ENCODE measurements at regions not wholly inside any gene's neighbourhood (a gene's known extent, or its start where the extent isn't known, plus 50 kb on each side); places are given as distances from the start of the nearest gene placed in this dataset.

DNA sequence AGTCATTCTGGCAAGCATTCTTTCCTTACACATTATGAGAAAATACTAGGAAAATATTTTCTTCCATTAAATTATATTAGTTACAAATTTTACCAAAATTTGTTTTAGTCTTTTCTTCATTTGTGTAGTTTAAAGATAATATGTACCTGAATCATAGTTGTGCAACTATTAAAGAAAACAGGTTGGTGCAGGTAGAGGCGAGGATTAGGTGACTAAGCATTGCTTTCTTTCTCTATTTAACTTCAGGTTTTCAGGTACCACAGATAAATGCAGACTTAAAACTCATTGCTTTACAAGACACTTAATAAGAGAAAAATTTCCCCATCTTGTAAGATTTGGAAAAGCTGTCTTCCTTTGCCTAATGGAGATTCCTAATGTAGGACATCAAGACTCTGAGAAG is 1175.5 kb upstream of the ADGRB3 start:
- H3K36me3 ChIP-seq (ENCODE audit: low read depth) = no peaks in the 10 kb centered on the region
- TF ChIP-seq, protein P1, sequence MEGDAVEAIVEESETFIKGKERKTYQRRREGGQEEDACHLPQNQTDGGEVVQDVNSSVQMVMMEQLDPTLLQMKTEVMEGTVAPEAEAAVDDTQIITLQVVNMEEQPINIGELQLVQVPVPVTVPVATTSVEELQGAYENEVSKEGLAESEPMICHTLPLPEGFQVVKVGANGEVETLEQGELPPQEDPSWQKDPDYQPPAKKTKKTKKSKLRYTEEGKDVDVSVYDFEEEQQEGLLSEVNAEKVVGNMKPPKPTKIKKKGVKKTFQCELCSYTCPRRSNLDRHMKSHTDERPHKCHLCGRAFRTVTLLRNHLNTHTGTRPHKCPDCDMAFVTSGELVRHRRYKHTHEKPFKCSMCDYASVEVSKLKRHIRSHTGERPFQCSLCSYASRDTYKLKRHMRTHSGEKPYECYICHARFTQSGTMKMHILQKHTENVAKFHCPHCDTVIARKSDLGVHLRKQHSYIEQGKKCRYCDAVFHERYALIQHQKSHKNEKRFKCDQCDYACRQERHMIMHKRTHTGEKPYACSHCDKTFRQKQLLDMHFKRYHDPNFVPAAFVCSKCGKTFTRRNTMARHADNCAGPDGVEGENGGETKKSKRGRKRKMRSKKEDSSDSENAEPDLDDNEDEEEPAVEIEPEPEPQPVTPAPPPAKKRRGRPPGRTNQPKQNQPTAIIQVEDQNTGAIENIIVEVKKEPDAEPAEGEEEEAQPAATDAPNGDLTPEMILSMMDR (conservative IDR thresholded peaks at IDR 0.05) = no peak
- no peak for TF ChIP-seq EZH2 (IDR thresholded peaks at IDR 0.05; ENCODE audit: low read depth)
- no peak overlapping the region for H3K4me2 ChIP-seq
- no peak for DNase-seq
- no peaks in the 10 kb centered on the region for H3K9me3 ChIP-seq (ENCODE audit: insufficient read depth, low read depth)
- CTCF ChIA-PET = no interaction called here
- H4K20me1 ChIP-seq (ENCODE audit: insufficient read depth) = no peaks in the 10 kb centered on the region
- no peak overlapping the region for H2AFZ ChIP-seq
- no peaks in the 10 kb centered on the region for H3K27me3 ChIP-seq (ENCODE audit: insufficient read depth, low read depth)
- intact Hi-C loops (cut with micrococcal nuclease; ENCODE audit: unreplicated experiment) = no loop called here
- POLR2A ChIA-PET (ENCODE audit: unreplicated experiment) = no interaction called here
- H3K27ac ChIP-seq = no peak overlapping the region
- no peaks in the 10 kb centered on the region for H3K4me1 ChIP-seq (replicated peaks; ENCODE audit: insufficient read depth)
- no peaks in the 10 kb centered on the region for H3F3A ChIP-seq (ENCODE audit: insufficient read depth, low read depth)
- no peak overlapping the region for H3K4me3 ChIP-seq
- BruUV-seq (replicated peaks) = no TSS peak
- no peaks in the 10 kb centered on the region for H3K79me2 ChIP-seq (ENCODE audit: low read depth)
- no peaks in the 10 kb centered on the region for H3K9me2 ChIP-seq (ENCODE audit: insufficient read depth)

DNA sequence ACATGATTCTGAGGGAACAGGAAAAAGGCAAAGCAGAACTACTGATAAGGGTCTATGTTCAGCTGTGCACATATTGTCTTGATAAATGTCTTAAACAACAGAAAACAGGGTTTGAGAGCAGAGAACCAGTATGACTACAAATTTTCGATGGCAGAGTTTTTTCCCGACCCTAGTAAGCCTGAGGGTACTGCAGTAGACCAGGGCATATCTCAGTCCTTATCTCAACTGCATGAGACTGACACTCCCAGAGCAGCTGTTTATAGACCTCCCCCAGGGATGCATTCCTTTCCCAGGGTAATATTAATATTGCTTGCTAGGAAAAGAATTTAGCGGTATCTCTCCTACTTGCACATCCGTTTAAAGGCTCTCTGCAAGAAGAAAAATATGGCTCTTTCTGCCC is 1176.8 kb upstream of the ADGRB3 start:
- no peaks in the 10 kb centered on the region for H3K4me1 ChIP-seq (replicated peaks; ENCODE audit: insufficient read depth)
- H3K9me3 ChIP-seq (ENCODE audit: insufficient read depth, low read depth) = no peaks in the 10 kb centered on the region
- no TSS peak for BruUV-seq (replicated peaks)
- no peaks in the 10 kb centered on the region for H3K79me2 ChIP-seq (ENCODE audit: low read depth)
- no peak for TF ChIP-seq EZH2 (IDR thresholded peaks at IDR 0.05; ENCODE audit: low read depth)
- TF ChIP-seq, protein P1 (conservative IDR thresholded peaks at IDR 0.05) = no peak
- H4K20me1 ChIP-seq (ENCODE audit: insufficient read depth) = no peaks in the 10 kb centered on the region
- intact Hi-C loops (cut with micrococcal nuclease; ENCODE audit: unreplicated experiment) = no loop called here
- no peaks in the 10 kb centered on the region for H3K9me2 ChIP-seq (ENCODE audit: insufficient read depth)
- H3K4me3 ChIP-seq = no peak overlapping the region
- POLR2A ChIA-PET (ENCODE audit: unreplicated experiment) = no interaction called here
- H3F3A ChIP-seq (ENCODE audit: insufficient read depth, low read depth) = no peaks in the 10 kb centered on the region
- no peak for DNase-seq
- no peak overlapping the region for H3K4me2 ChIP-seq
- no peaks in the 10 kb centered on the region for H3K27me3 ChIP-seq (ENCODE audit: insufficient read depth, low read depth)
- no peak overlapping the region for H2AFZ ChIP-seq
- CTCF ChIA-PET = no interaction called here
- H3K36me3 ChIP-seq (ENCODE audit: low read depth) = no peaks in the 10 kb centered on the region
- no peak overlapping the region for H3K27ac ChIP-seq

- ChIA-PET CTCF (no interaction called here), POLR2A (ENCODE audit: unreplicated experiment) (no interaction called here)
- no TSS peak for BruUV-seq (replicated peaks)
- DNase-seq = no peak
- no peaks in the 10 kb centered on the region for H3K4me1 ChIP-seq (replicated peaks; ENCODE audit: insufficient read depth)
- H3K79me2 ChIP-seq (ENCODE audit: low read depth) = no peaks in the 10 kb centered on the region
- no peaks in the 10 kb centered on the region for H3K36me3 ChIP-seq (ENCODE audit: low read depth)
- no peaks in the 10 kb centered on the region for H4K20me1 ChIP-seq (ENCODE audit: insufficient read depth)
- no peak overlapping the region for H2AFZ ChIP-seq
- no peaks in the 10 kb centered on the region for H3K9me2 ChIP-seq (ENCODE audit: insufficient read depth)
- TF ChIP-seq, protein P1 (conservative IDR thresholded peaks at IDR 0.05) = no peak
- TF ChIP-seq EZH2 (IDR thresholded peaks at IDR 0.05; ENCODE audit: low read depth) = no peak
- no peak overlapping the region for H3K4me2 ChIP-seq
- H3K4me3 ChIP-seq = no peak overlapping the region
- H3F3A ChIP-seq (ENCODE audit: insufficient read depth, low read depth) = no peaks in the 10 kb centered on the region
- intact Hi-C loops (cut with micrococcal nuclease; ENCODE audit: unreplicated experiment) = no loop called here
- no peaks in the 10 kb centered on the region for H3K27me3 ChIP-seq (ENCODE audit: insufficient read depth, low read depth)
- no peak overlapping the region for H3K27ac ChIP-seq
- no peaks in the 10 kb centered on the region for H3K9me3 ChIP-seq (ENCODE audit: insufficient read depth, low read depth)
Observed at GRCh38 chr6:67451874-67452273, 1183.2 kb upstream of the ADGRB3 start.

Data from PC-9 (cell line).